ENCODE measurements at regions not wholly inside any gene's neighbourhood (a gene's known extent, or its start where the extent isn't known, plus 50 kb on each side); places are given as distances from the start of the nearest gene placed in this dataset.

GRCh38 chr13:33362986-33363727 lies 77.6 kb upstream of the STARD13 start:
- Histone ChIP-seq H3K36me3 (no peaks in the 10 kb centered on the region), H3K9me3 (no peaks in the 10 kb centered on the region), H3K27me3 (no peaks in the 10 kb centered on the region), H3K4me1 (peaks cover 12 to 27% (median 17%) of the 10 kb centered on the region in 3 donors), H3K4me3 (no peak overlapping the region), H3K27ac (no peak overlapping the region)
- ATAC-seq, result peak in 3 of 4 donors; percentile 21 to 61 (median 47)
- no peak for FAIRE-seq
- no peak for TF ChIP-seq CTCF (IDR thresholded peaks at IDR 0.05)
- DNase-seq, result no peak
- intact Hi-C loops (cut with DNase I), result no loop called here
- 86 to 96% methylated on average over 2 of the region's 2 CpGs for WGBS, 2 donors

DNA sequence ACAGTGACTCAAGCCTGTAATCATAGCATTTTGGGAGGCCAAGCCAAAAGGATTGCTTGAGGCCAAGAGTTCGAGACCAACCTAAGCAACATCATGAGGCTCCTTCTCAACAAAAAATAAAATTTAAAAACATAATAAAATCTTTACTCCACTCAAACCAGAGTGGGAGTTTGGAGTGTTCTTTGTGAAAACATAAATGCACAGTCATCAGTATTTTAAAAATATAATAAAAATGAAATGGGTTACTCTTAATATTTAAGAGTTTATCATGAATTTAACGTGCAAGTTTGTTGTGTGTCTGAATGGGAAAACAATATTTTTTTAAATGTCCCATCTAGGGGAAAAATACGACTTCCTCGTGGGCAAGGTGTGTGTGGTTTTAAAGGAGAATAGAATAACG lies 78.6 kb upstream of the STARD13 start:
- no peak overlapping the region for H3K27ac ChIP-seq
- no peaks in the 10 kb centered on the region for H3K9me3 ChIP-seq
- H3K36me3 ChIP-seq, result no peaks in the 10 kb centered on the region
- no peaks in the 10 kb centered on the region for H3K27me3 ChIP-seq
- ATAC-seq, result no peak
- FAIRE-seq, result no peak
- DNase-seq, result no peak
- no peak for TF ChIP-seq CTCF (IDR thresholded peaks at IDR 0.05)
- H3K4me1 ChIP-seq, result peaks cover 12 to 30% (median 17%) of the 10 kb centered on the region in 3 donors
- H3K4me3 ChIP-seq, result no peak overlapping the region
- 94 to 99% methylated on average over 5 of the region's 5 CpGs for WGBS, 2 donors
- intact Hi-C loops (cut with DNase I), result no loop called here

DNA sequence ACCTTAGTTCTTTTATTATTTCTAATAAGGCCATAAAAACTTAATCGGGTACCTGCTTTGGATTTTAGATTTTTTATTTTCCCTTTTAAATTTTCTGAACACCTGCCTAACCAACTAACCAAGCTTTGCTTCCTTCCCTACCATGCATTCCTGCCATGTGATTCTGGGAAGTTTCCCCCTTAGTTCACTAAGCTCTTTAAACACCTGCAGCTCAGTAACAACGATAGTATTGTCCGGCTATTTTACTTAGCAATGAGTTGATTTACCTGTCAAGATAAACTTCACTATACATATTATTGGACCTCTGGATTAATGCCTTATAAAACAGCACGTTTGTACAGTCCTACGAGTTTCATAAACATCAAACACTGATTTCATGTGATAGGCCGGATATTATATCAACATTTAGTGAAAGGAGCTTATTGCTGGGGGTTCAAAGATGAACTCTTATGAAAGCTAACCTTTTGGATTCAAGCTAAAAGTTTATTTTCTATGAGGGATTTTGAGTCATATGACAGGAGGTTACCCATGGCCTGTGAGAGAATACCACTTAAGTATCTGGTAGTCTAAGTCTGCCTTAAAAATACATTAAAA lies 81.0 kb upstream of the STARD13 start:
- no peak for FAIRE-seq
- 11 to 14% methylated on average over 6 of the region's 6 CpGs for WGBS, 2 donors
- intact Hi-C loops (cut with DNase I), result no loop called here
- Histone ChIP-seq H3K4me1 (peaks cover 12 to 30% (median 17%) of the 10 kb centered on the region in 3 donors), H3K4me3 (no peak overlapping the region), H3K27ac (peak overlapping the region in 2 of 4 donors; percentile 37 to 59), H3K9me3 (no peaks in the 10 kb centered on the region), H3K27me3 (no peaks in the 10 kb centered on the region), H3K36me3 (no peaks in the 10 kb centered on the region)
- ATAC-seq, result peak in 3 of 4 donors; percentile 46 to 76 (median 67)
- TF ChIP-seq CTCF (IDR thresholded peaks at IDR 0.05), result no peak
- no peak for DNase-seq

- WGBS, 2 donors, result 52 to 53% methylated on average over 2 of the region's 2 CpGs
- no peaks in the 10 kb centered on the region for H3K27me3 ChIP-seq
- no peaks in the 10 kb centered on the region for H3K9me3 ChIP-seq
- DNase-seq (no peak), FAIRE-seq (no peak), ATAC-seq (no peak)
- no peak overlapping the region for H3K4me3 ChIP-seq
- peak overlapping the region in 3 of 4 donors; percentile 6 to 42 (median 8) for H3K27ac ChIP-seq
- intact Hi-C loops (cut with DNase I), result no loop called here
- no peaks in the 10 kb centered on the region for H3K36me3 ChIP-seq
- peaks cover 12 to 30% (median 17%) of the 10 kb centered on the region in 3 donors for H3K4me1 ChIP-seq
- no peak for TF ChIP-seq CTCF (IDR thresholded peaks at IDR 0.05)
Observed at GRCh38 chr13:33367171-33367895, 81.8 kb upstream of the STARD13 start.

Measured in pancreas (tissue), 10 donors.